ENCODE measurements at regions not wholly inside any gene's neighbourhood (a gene's known extent, or its start where the extent isn't known, plus 50 kb on each side); places are given as distances from the start of the nearest gene placed in this dataset.

GRCh38 chr19:31611046-31611877, 262.0 kb upstream of the TSHZ3 start:
- TF ChIP-seq, protein P1, sequence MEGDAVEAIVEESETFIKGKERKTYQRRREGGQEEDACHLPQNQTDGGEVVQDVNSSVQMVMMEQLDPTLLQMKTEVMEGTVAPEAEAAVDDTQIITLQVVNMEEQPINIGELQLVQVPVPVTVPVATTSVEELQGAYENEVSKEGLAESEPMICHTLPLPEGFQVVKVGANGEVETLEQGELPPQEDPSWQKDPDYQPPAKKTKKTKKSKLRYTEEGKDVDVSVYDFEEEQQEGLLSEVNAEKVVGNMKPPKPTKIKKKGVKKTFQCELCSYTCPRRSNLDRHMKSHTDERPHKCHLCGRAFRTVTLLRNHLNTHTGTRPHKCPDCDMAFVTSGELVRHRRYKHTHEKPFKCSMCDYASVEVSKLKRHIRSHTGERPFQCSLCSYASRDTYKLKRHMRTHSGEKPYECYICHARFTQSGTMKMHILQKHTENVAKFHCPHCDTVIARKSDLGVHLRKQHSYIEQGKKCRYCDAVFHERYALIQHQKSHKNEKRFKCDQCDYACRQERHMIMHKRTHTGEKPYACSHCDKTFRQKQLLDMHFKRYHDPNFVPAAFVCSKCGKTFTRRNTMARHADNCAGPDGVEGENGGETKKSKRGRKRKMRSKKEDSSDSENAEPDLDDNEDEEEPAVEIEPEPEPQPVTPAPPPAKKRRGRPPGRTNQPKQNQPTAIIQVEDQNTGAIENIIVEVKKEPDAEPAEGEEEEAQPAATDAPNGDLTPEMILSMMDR (conservative IDR thresholded peaks at IDR 0.05; ENCODE audit: low read depth, low read length) = no peak
- no peak for TF ChIP-seq SMC3 (IDR thresholded peaks at IDR 0.05; ENCODE audit: low read depth, low read length)
- no peak for TF ChIP-seq RFX5 (IDR thresholded peaks at IDR 0.05; ENCODE audit: low read depth, low read length)
- TF ChIP-seq RAD21 (IDR thresholded peaks at IDR 0.05; ENCODE audit: low read length) = no peak
- TF ChIP-seq, protein P2, sequence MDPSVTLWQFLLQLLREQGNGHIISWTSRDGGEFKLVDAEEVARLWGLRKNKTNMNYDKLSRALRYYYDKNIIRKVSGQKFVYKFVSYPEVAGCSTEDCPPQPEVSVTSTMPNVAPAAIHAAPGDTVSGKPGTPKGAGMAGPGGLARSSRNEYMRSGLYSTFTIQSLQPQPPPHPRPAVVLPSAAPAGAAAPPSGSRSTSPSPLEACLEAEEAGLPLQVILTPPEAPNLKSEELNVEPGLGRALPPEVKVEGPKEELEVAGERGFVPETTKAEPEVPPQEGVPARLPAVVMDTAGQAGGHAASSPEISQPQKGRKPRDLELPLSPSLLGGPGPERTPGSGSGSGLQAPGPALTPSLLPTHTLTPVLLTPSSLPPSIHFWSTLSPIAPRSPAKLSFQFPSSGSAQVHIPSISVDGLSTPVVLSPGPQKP (IDR thresholded peaks at IDR 0.05; ENCODE audit: borderline replicate concordance, low read depth, low read length) = no peak
- no peak for TF ChIP-seq CEBPB (IDR thresholded peaks at IDR 0.05; ENCODE audit: low read depth, low read length)
- no peak for TF ChIP-seq POLR2A (IDR thresholded peaks at IDR 0.05; ENCODE audit: low read depth, low read length)
- TF ChIP-seq USF2 (IDR thresholded peaks at IDR 0.05; ENCODE audit: low read depth, low read length) = no peak
- TF ChIP-seq CHD1 (IDR thresholded peaks at IDR 0.05; ENCODE audit: low read depth, low read length) = no peak
- TF ChIP-seq MXI1 (IDR thresholded peaks at IDR 0.05; ENCODE audit: borderline replicate concordance, low read depth, low read length) = no peak
- TF ChIP-seq RCOR1 (IDR thresholded peaks at IDR 0.05; ENCODE audit: insufficient replicate concordance, low read length) = no peak

Measured in IMR-90 (cell line).